Keratinocyte (primary cell): ENCODE measurements at regions not wholly inside any gene's neighbourhood (a gene's known extent, or its start where the extent isn't known, plus 50 kb on each side); places are given as distances from the start of the nearest gene placed in this dataset.

Experiments used
- DNase-seq: peaks from one replicate; pipeline ENCODE4 v3.0.0-alpha.2; 2011; ENCODE audit warnings: low read depth, missing footprints, low spot score
- FAIRE-seq: peaks from 2 replicates; lab custom pipeline; 2011; peaks lifted over from hg19 to GRCh38; lab: Jason Lieb, UNC
- H2AFZ ChIP-seq: 2 replicates; pipeline ENCODE4 v1.6.0; 2012; ENCODE audit warnings: low read length, control low read depth, inconsistent platforms; ENCODE audit not compliant: control insufficient read depth
- H3K27ac ChIP-seq: 2 replicates; pipeline ENCODE4 v1.5.1; 2011; ENCODE audit warnings: low read length; ENCODE audit not compliant: control insufficient read depth, insufficient read depth
- H3K27me3 ChIP-seq: 3 replicates; pipeline ENCODE4 v1.6.0; 2011; ENCODE audit warnings: low read length; ENCODE audit not compliant: control insufficient read depth, insufficient read depth; ENCODE audit errors: extremely low read depth
- H3K36me3 ChIP-seq, 2 experiments: 2 replicates in 1 of 2; 3 replicates in 1 of 2; pipeline ENCODE4 v1.5.1; 2011; ENCODE audit warnings: low read length in 2 of 2, mild to moderate bottlenecking in 1 of 2; ENCODE audit not compliant: control insufficient read depth in 2 of 2, insufficient read depth in 2 of 2; ENCODE audit errors: extremely low read depth in 1 of 2
- H3K4me1 ChIP-seq: 3 replicates; pipeline ENCODE4 v1.5.1; 2011; ENCODE audit warnings: low read length; ENCODE audit not compliant: control insufficient read depth, insufficient read depth; ENCODE audit errors: extremely low read depth
- H3K4me2 ChIP-seq: 3 replicates; pipeline ENCODE4 v1.6.0; 2011; ENCODE audit warnings: low read depth, low read length; ENCODE audit not compliant: control insufficient read depth, insufficient read depth; ENCODE audit errors: extremely low read depth
- H3K4me3 ChIP-seq, 3 experiments: fragments of 200-600 bp in 1 of 3; sonication (generic) in 1 of 3; 2 replicates in 2 of 3; 3 replicates in 1 of 3; pipeline ENCODE4 v1.5.1; 2011 to 2016; ENCODE audit warnings: low read length in 3 of 3, mild to moderate bottlenecking in 3 of 3, control low read depth in 2 of 3, inconsistent platforms in 1 of 3, low read depth in 1 of 3, mixed read lengths in 1 of 3, mixed run types in 1 of 3, moderate library complexity in 1 of 3; ENCODE audit not compliant: control insufficient read depth in 2 of 3, insufficient read depth in 2 of 3; ENCODE audit errors: extremely low read depth in 1 of 3
- H3K79me2 ChIP-seq: 2 replicates; pipeline ENCODE4 v1.6.0; 2012; ENCODE audit warnings: low read length; ENCODE audit not compliant: control insufficient read depth, insufficient read depth
- H3K9ac ChIP-seq: 3 replicates; pipeline ENCODE4 v1.6.0; 2011; ENCODE audit warnings: low read length; ENCODE audit not compliant: control insufficient read depth, insufficient read depth; ENCODE audit errors: extremely low read depth
- H3K9me1 ChIP-seq: 3 replicates; pipeline ENCODE4 v1.6.0; 2011; ENCODE audit warnings: low read length; ENCODE audit not compliant: control insufficient read depth, insufficient read depth; ENCODE audit errors: extremely low read depth
- H3K9me3 ChIP-seq: 2 replicates; pipeline ENCODE4 v1.5.1; 2012; ENCODE audit warnings: low read depth, low read length; ENCODE audit not compliant: control insufficient read depth
- H4K20me1 ChIP-seq: 3 replicates; pipeline ENCODE4 v1.6.0; 2011; ENCODE audit warnings: low read length; ENCODE audit not compliant: control insufficient read depth, insufficient read depth; ENCODE audit errors: extremely low read depth
- EZH2 ChIP-seq: IDR thresholded peaks from one replicate; pipeline ENCODE4 v1.6.1; 2012; ENCODE audit warnings: inconsistent platforms, mild to moderate bottlenecking, low read length, moderate library complexity
- dilution Hi-C: fragments of 300-500 bp; cut with MboI; formaldehyde crosslinking; loops from one replicate; pipeline ENCODE4 v1.7.0; 2020; ENCODE audit warnings: low sequenced_read_pairs; ENCODE audit not compliant: extremely low pct_ligation_motif_present
- TF ChIP-seq, protein P1 (sequence below), 3 experiments: IDR thresholded peaks in 1 of 3; conservative IDR thresholded peaks in 1 of 3; optimal IDR thresholded peaks in 1 of 3; 2 replicates in 2 of 3; 3 replicates in 1 of 3; pipeline versions ENCODE3 to v1.5.1; 2011; ENCODE audit warnings: low read length in 3 of 3, mild to moderate bottlenecking in 3 of 3, moderate library complexity in 2 of 3, control low read depth in 1 of 3, inconsistent platforms in 1 of 3; ENCODE audit not compliant: insufficient read depth in 2 of 3; ENCODE audit errors: extremely low read depth in 1 of 3

DNA sequence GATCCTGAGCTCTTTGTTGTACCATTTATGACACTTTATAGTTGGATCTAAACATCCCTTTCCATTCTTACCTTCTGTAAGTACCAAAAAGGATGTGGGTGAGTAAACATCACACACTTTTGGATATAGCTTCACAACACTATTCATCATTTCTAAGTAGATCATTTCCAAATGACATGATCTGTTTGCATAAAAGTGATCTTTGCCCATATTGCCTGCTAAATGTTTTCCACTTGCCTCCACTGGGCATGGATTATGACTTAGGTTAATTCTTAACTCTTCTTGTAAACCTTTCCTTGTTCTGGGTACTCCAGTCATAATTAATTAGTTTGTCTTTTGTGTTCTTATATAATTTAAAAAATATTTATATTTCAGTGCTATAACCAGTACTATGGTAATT, 244.9 kb upstream of the AGA start:
- H3K9ac ChIP-seq: no peak overlapping the region
- no peaks in the 10 kb centered on the region for H3K79me2 ChIP-seq
- no peaks in the 10 kb centered on the region for H3K36me3 ChIP-seq
- no peak overlapping the region for H3K27ac ChIP-seq
- no peak overlapping the region for H2AFZ ChIP-seq
- H3K27me3 ChIP-seq: no peaks in the 10 kb centered on the region
- H3K4me1 ChIP-seq: no peaks in the 10 kb centered on the region
- DNase-seq (no peak), FAIRE-seq (no peak)
- no peaks in the 10 kb centered on the region for H3K9me3 ChIP-seq
- dilution Hi-C loops: no loop called here
- H3K9me1 ChIP-seq: no peaks in the 10 kb centered on the region
- H3K4me2 ChIP-seq: no peak overlapping the region
- H3K4me3 ChIP-seq: no peak overlapping the region
- TF ChIP-seq, protein P1, sequence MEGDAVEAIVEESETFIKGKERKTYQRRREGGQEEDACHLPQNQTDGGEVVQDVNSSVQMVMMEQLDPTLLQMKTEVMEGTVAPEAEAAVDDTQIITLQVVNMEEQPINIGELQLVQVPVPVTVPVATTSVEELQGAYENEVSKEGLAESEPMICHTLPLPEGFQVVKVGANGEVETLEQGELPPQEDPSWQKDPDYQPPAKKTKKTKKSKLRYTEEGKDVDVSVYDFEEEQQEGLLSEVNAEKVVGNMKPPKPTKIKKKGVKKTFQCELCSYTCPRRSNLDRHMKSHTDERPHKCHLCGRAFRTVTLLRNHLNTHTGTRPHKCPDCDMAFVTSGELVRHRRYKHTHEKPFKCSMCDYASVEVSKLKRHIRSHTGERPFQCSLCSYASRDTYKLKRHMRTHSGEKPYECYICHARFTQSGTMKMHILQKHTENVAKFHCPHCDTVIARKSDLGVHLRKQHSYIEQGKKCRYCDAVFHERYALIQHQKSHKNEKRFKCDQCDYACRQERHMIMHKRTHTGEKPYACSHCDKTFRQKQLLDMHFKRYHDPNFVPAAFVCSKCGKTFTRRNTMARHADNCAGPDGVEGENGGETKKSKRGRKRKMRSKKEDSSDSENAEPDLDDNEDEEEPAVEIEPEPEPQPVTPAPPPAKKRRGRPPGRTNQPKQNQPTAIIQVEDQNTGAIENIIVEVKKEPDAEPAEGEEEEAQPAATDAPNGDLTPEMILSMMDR (optimal IDR thresholded peaks at IDR 0.05 in 1 of 3, IDR thresholded peaks at IDR 0.05 in 1 of 3, conservative IDR thresholded peaks at IDR 0.05 in 1 of 3; ENCODE audit: extremely low read depth in 1 of 3, insufficient read depth in 2 of 3, low read length in 3 of 3): no peak
- no peak for TF ChIP-seq EZH2
- no peaks in the 10 kb centered on the region for H4K20me1 ChIP-seq

DNA sequence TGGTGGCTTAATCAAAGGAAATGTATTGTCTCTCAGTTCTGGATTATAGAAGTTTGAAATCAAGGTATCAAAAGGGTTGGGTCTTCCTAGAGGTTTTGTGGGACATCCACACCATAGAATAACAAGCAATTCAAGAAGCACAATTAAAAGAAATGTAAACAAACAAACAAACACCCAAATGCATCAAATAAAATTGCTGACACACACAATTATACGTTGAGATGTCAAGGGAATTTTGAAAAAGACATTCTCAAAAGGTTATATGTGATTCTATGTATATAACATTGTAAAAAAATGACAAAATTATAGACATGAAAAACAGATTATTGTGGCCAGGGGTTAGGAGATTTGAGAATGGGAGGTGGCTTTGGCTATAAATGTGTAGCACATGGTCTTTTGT, 250.7 kb upstream of the AGA start:
- H3K9me3 ChIP-seq: no peaks in the 10 kb centered on the region
- DNase-seq (no peak), FAIRE-seq (no peak)
- no peaks in the 10 kb centered on the region for H3K79me2 ChIP-seq
- no peak overlapping the region for H3K4me2 ChIP-seq
- H3K27ac ChIP-seq: no peak overlapping the region
- H3K27me3 ChIP-seq: no peaks in the 10 kb centered on the region
- H3K4me3 ChIP-seq: no peak overlapping the region
- no peak for TF ChIP-seq EZH2
- TF ChIP-seq, protein P1 (optimal IDR thresholded peaks at IDR 0.05 in 1 of 3, IDR thresholded peaks at IDR 0.05 in 1 of 3, conservative IDR thresholded peaks at IDR 0.05 in 1 of 3; ENCODE audit: extremely low read depth in 1 of 3, insufficient read depth in 2 of 3, low read length in 3 of 3): no peak
- no peaks in the 10 kb centered on the region for H4K20me1 ChIP-seq
- H3K4me1 ChIP-seq: no peaks in the 10 kb centered on the region
- no peaks in the 10 kb centered on the region for H3K36me3 ChIP-seq
- H3K9me1 ChIP-seq: no peaks in the 10 kb centered on the region
- dilution Hi-C loops: no loop called here
- no peak overlapping the region for H2AFZ ChIP-seq
- H3K9ac ChIP-seq: no peak overlapping the region
